ENCODE measurements at regions not wholly inside any gene's neighbourhood (a gene's known extent, or its start where the extent isn't known, plus 50 kb on each side); places are given as distances from the start of the nearest gene placed in this dataset.
"Not testable (repeated sequence)": the region's sequence is repeated elsewhere in the genome, so short reads cannot be mapped to it uniquely, and the experiment has no call there.

DNA sequence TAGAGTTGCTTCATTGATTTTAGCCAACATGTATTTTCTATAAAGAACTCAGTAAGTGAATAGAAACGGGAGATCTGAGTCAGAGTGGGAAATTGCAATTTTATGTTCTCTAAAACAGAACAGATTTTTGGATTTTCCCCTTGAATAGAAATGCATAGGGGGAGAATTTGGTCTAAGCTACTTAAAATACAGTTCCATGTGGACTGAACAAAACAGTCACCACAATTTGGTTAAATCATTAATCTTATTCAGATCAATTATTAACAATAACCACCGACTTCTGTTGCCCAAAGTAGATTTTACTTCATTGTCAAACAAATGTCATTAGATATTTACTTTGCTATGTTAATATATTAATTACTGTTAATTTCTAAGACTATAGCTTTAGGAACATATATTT, 107.7 kb downstream of the SCG2 start:
- Histone ChIP-seq H3K27me3 (replicated peaks; ENCODE audit: insufficient read depth) (no peaks in the 10 kb centered on the region), H3K27ac (no peak overlapping the region), H3K4me3 (no peak overlapping the region), H3K36me3 (no peaks in the 10 kb centered on the region), H3K9me3 (no peaks in the 10 kb centered on the region), H3K4me1 (ENCODE audit: control insufficient read depth in 1 of 2, low read depth in 2 of 2) (no peaks in the 10 kb centered on the region)
- no peak for ATAC-seq (ENCODE audit: insufficient number of reproducible peaks, low FRiP score, low read depth)
- TF ChIP-seq, protein P1, sequence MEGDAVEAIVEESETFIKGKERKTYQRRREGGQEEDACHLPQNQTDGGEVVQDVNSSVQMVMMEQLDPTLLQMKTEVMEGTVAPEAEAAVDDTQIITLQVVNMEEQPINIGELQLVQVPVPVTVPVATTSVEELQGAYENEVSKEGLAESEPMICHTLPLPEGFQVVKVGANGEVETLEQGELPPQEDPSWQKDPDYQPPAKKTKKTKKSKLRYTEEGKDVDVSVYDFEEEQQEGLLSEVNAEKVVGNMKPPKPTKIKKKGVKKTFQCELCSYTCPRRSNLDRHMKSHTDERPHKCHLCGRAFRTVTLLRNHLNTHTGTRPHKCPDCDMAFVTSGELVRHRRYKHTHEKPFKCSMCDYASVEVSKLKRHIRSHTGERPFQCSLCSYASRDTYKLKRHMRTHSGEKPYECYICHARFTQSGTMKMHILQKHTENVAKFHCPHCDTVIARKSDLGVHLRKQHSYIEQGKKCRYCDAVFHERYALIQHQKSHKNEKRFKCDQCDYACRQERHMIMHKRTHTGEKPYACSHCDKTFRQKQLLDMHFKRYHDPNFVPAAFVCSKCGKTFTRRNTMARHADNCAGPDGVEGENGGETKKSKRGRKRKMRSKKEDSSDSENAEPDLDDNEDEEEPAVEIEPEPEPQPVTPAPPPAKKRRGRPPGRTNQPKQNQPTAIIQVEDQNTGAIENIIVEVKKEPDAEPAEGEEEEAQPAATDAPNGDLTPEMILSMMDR (IDR thresholded peaks at IDR 0.05) = no peak
- DNase-seq (ENCODE audit: low spot score) = no peak

DNA sequence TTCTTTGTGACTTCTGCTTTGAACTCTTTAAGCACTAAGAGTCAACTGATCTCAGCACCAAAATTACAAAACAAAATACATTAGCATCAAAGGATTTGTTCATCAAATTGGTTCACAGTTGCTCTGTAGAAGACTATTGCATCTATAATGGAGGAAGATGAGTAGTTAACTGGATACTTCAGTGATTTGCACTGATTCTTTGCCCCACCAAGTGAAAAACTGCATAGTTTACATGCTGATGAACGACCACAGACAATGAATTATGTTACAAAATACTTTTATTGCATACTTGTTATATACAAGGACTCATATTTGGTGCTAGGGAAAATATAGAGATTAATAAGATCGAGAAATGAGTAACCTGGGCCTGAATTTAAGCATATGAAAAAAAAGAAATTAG, 107.2 kb downstream of the SCG2 start:
- Histone ChIP-seq H3K4me1 (ENCODE audit: control insufficient read depth in 1 of 2, low read depth in 2 of 2) (no peaks in the 10 kb centered on the region), H3K36me3 (no peaks in the 10 kb centered on the region), H3K9me3 (no peaks in the 10 kb centered on the region), H3K27me3 (replicated peaks; ENCODE audit: insufficient read depth) (no peaks in the 10 kb centered on the region), H3K4me3 (no peak overlapping the region), H3K27ac (no peak overlapping the region)
- ATAC-seq (ENCODE audit: insufficient number of reproducible peaks, low FRiP score, low read depth) = no peak
- TF ChIP-seq, protein P1 (IDR thresholded peaks at IDR 0.05) = no peak
- DNase-seq (ENCODE audit: low spot score) = no peak

DNA sequence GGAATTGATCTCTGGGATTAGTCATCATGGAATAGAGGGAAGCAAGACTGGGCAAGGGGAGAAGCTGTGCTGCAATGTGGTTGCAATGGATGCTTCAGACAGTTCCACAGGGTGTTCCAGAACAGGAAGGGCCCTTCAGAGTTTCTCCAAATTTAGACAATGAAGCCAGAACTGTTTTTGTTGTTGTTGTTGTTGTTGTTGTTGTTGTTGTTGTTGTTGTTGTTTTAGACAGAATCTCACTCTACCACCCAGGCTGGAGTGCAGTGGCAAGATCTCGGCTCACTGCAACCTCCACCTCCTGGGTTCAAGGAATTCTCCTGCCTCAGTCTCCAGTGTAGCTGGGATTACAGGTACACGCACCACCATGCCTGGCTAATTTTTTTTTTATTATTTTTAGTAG, 105.3 kb downstream of the SCG2 start:
- DNase-seq (ENCODE audit: low spot score); H3K9me3 ChIP-seq; H3K36me3 ChIP-seq; H3K27me3 ChIP-seq (replicated peaks; ENCODE audit: insufficient read depth); H3K4me3 ChIP-seq; H3K27ac ChIP-seq; ATAC-seq (ENCODE audit: insufficient number of reproducible peaks, low FRiP score, low read depth); H3K4me1 ChIP-seq (ENCODE audit: control insufficient read depth in 1 of 2, low read depth in 2 of 2): not testable (repeated sequence)

DNA sequence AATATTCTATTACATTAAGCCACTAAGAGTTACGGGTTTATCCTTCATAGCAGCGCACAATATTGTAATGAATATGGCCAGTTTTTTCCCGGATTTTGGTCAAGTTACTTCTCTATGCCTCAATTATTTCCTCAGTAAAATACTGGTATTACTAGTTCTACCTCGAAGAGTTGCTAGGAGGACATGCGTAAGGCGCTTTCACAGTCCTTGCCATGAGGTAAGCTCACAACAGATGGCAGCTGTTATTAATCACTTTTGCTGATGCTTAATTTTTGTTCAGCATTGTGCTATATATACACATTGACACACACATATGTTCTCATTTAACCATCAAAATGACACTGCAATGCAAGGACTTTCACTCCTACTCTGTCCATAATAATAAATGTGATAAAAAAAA, 101.5 kb downstream of the SCG2 start:
- H3K27ac ChIP-seq = no peak overlapping the region
- TF ChIP-seq, protein P1 (IDR thresholded peaks at IDR 0.05) = no peak
- H3K27me3 ChIP-seq (replicated peaks; ENCODE audit: insufficient read depth) = no peaks in the 10 kb centered on the region
- ATAC-seq (ENCODE audit: insufficient number of reproducible peaks, low FRiP score, low read depth) (no peak), DNase-seq (ENCODE audit: low spot score) (no peak)
- no peaks in the 10 kb centered on the region for H3K9me3 ChIP-seq
- H3K4me1 ChIP-seq (ENCODE audit: control insufficient read depth in 1 of 2, low read depth in 2 of 2) = no peaks in the 10 kb centered on the region
- H3K36me3 ChIP-seq = no peaks in the 10 kb centered on the region
- no peak overlapping the region for H3K4me3 ChIP-seq

DNA sequence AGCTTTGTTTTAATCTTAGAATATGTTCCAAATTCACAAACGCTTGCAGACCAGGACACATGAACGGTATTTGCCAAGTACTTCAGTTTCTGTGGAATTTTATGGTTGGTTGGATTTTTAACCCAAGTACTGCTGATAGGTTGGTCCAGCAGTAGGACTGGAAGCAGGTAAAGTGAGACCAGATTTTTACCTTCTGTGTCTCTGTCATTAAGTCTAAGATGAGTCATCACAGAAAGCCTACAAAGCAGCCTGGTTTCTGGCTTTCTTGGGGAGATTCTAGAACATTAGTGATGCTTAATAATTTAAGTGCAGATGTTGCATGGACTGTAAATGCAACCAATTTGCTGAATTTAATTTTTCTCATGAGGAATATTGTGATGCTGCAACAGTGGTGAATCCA, 100.5 kb downstream of the SCG2 start:
- no peaks in the 10 kb centered on the region for H3K4me1 ChIP-seq (ENCODE audit: control insufficient read depth in 1 of 2, low read depth in 2 of 2)
- no peaks in the 10 kb centered on the region for H3K9me3 ChIP-seq
- TF ChIP-seq, protein P1 (IDR thresholded peaks at IDR 0.05) = no peak
- no peaks in the 10 kb centered on the region for H3K27me3 ChIP-seq (replicated peaks; ENCODE audit: insufficient read depth)
- H3K27ac ChIP-seq = no peak overlapping the region
- no peak overlapping the region for H3K4me3 ChIP-seq
- no peaks in the 10 kb centered on the region for H3K36me3 ChIP-seq
- no peak for ATAC-seq (ENCODE audit: insufficient number of reproducible peaks, low FRiP score, low read depth)
- no peak for DNase-seq (ENCODE audit: low spot score)

DNA sequence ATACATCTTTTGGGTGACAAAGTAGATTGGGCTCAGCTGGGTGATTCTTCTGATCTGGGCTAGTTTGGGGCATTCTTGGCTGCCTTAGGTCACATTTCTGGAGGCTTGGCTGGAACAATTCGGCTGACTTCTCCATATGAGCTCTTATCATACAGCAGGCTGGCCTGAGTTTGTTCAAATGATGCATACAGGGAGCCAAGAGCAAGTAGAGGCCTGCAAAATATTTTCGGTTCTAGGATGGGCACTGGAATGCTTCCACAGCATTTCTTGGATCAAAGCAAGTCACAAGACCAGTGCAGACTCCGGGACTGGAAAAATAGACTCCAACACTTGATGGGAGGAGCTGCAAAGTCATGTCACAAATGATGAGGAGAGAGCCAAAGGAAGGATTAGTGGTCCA, 98.4 kb downstream of the SCG2 start:
- H3K36me3 ChIP-seq = no peaks in the 10 kb centered on the region
- ATAC-seq (ENCODE audit: insufficient number of reproducible peaks, low FRiP score, low read depth) = no peak

More for the DNA sequence above, 98.4 kb downstream of the SCG2 start:
- Histone ChIP-seq H3K9me3 (no peaks in the 10 kb centered on the region), H3K27ac (no peak overlapping the region), H3K4me3 (no peak overlapping the region), H3K27me3 (replicated peaks; ENCODE audit: insufficient read depth) (no peaks in the 10 kb centered on the region), H3K4me1 (ENCODE audit: control insufficient read depth in 1 of 2, low read depth in 2 of 2) (peaks cover 4 to 14% of the 10 kb centered on the region in 2 donors)
- TF ChIP-seq, protein P1 (IDR thresholded peaks at IDR 0.05) = no peak
- DNase-seq (ENCODE audit: low spot score) = no peak

Measured in thoracic aorta (tissue), 2 donors.